NCI-H2196 treated with DMSO at 0.1 percent for 48 hours (cell line): ENCODE measurements at regions not wholly inside any gene's neighbourhood (a gene's known extent, or its start where the extent isn't known, plus 50 kb on each side); places are given as distances from the start of the nearest gene placed in this dataset.
"Not testable (repeated sequence)": the region's sequence is repeated elsewhere in the genome, so short reads cannot be mapped to it uniquely, and the experiment has no call there.

Experiments
- DNase-seq: peaks from one replicate; lab custom pipeline; 2025; ENCODE audit not compliant: unreplicated experiment; lab: John Stamatoyannopoulos, UW

GRCh38 chr15:38614621-38615020, 50.0 kb upstream of the RASGRP1 start:
- no peak for DNase-seq

- DNase-seq, result no peak
These were observed 53.2 kb upstream of the RASGRP1 start for GRCh38 chr15:38617831-38618230.

GRCh38 chr15:38618242-38618955, 53.8 kb upstream of the RASGRP1 start:
- DNase-seq, result no peak

- DNase-seq, result no peak
These were observed 55.5 kb upstream of the RASGRP1 start for GRCh38 chr15:38620098-38620497.

- no peak for DNase-seq
These were observed 56.4 kb upstream of the RASGRP1 start for GRCh38 chr15:38620851-38621594.

GRCh38 chr15:38622304-38622703, 57.7 kb upstream of the RASGRP1 start:
- no peak for DNase-seq

- no peak for DNase-seq
These were observed 58.3 kb upstream of the RASGRP1 start for GRCh38 chr15:38622908-38623307.

GRCh38 chr15:38623744-38624143, 59.1 kb upstream of the RASGRP1 start:
- no peak for DNase-seq

- DNase-seq, result no peak
These were observed 59.9 kb upstream of the RASGRP1 start for GRCh38 chr15:38624244-38625205.

- no peak for DNase-seq
These were observed 61.3 kb upstream of the RASGRP1 start for GRCh38 chr15:38625886-38626285.

GRCh38 chr15:38626443-38627050, 61.9 kb upstream of the RASGRP1 start:
- no peak for DNase-seq

GRCh38 chr15:38627689-38628277, 63.2 kb upstream of the RASGRP1 start:
- DNase-seq, result no peak

- DNase-seq, result no peak
These were observed 66.8 kb upstream of the RASGRP1 start for GRCh38 chr15:38631119-38632075.

- DNase-seq, result no peak
These were observed 70.6 kb upstream of the RASGRP1 start for GRCh38 chr15:38635170-38635569.

GRCh38 chr15:38636597-38636996, 72.0 kb upstream of the RASGRP1 start:
- no peak for DNase-seq

GRCh38 chr15:38638126-38638525, 73.5 kb upstream of the RASGRP1 start:
- DNase-seq, result no peak

GRCh38 chr15:38638811-38639210, 74.2 kb upstream of the RASGRP1 start:
- no peak for DNase-seq

GRCh38 chr15:38642689-38643270, 78.2 kb upstream of the RASGRP1 start:
- no peak for DNase-seq

- DNase-seq, result not testable (repeated sequence)
These were observed 79.7 kb upstream of the RASGRP1 start for GRCh38 chr15:38644353-38644752.
